Kidney epithelial cell (primary cell): ENCODE measurements at regions not wholly inside any gene's neighbourhood (a gene's known extent, or its start where the extent isn't known, plus 50 kb on each side); places are given as distances from the start of the nearest gene placed in this dataset.

Experiments used
- DNase-seq: peaks from one replicate; pipeline ENCODE4 v3.0.0-alpha.2; 2010; ENCODE audit warnings: low read depth
- H3K27me3 ChIP-seq: 2 replicates; pipeline ENCODE4 v1.6.0; 2011; ENCODE audit warnings: low read length; ENCODE audit not compliant: control insufficient read depth, insufficient read depth
- H3K36me3 ChIP-seq: 2 replicates; pipeline ENCODE4 v1.5.1; 2011; ENCODE audit warnings: low read length; ENCODE audit not compliant: control insufficient read depth, insufficient read depth
- H3K4me3 ChIP-seq: 2 replicates; pipeline ENCODE4 v1.5.1; 2011; ENCODE audit warnings: low read depth, mild to moderate bottlenecking, control low read depth, low read length
- CTCF ChIP-seq: IDR thresholded peaks from 2 replicates; pipeline ENCODE4 v1.5.1; 2011; ENCODE audit warnings: mild to moderate bottlenecking, moderate library complexity, low read length, control low read depth, inconsistent platforms; ENCODE audit not compliant: insufficient read depth, poor library complexity, severe bottlenecking

DNA sequence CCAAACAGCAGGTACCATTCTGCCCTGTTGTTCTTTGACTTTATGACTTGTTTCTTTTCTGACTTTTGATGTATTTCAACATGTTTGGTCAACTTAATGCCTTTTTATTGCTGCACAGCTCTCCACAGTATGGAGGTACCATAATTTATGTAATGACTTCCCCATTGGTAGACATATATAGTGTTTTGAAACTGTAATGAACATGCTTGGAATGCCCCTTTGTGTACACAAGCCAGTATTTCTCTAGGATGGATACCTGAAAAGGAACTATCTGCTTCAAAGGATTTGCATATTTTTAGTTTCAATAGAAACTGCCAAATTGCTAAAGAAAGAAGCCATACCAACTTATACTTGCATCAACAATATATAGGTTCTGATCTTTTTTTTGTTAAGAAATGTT lies 66.1 kb downstream of the NOG start:
- no peaks in the 10 kb centered on the region for H3K27me3 ChIP-seq
- no peaks in the 10 kb centered on the region for H3K36me3 ChIP-seq
- H3K4me3 ChIP-seq: no peak overlapping the region
- DNase-seq: no peak
- no peak for TF ChIP-seq CTCF

DNA sequence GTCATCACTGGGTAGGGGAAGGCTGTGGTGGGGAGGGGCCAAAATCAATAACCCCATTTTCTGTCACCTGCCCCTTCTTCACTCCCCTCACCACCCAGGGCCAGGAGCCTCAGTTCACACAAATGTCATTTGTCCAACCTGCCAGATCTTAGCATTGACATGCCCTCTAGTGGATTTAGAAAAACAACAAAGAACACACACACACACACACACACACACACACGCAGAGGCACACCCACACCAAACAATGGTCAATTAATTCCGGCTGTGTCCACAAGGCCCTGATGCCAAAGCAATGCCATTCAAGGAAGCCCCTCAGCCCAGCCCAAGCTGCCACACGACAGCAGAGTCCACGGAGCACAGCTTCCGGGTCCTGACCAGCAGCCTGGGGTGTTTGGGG lies 68.4 kb downstream of the NOG start:
- no peak overlapping the region for H3K4me3 ChIP-seq
- no peak for DNase-seq
- H3K27me3 ChIP-seq: no peaks in the 10 kb centered on the region
- no peak for TF ChIP-seq CTCF
- H3K36me3 ChIP-seq: no peaks in the 10 kb centered on the region

DNA sequence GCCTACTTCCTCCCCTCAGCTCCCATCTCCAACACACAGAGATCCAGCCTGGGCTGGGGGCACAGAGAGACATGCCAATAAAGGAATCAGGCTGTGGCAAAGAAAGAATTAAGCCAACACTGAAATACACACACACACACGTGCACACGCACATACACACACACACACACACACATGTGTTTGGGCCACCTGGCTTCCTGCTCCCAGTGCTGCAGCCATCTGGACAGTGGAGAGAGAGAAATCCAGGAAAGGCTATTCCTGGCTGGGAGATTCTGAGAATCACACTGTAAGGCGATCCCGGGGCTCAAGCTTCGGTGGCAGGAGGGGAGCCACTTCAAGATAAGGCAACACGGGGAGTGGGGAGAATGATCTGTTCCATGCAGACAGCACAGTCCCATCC lies 72.4 kb downstream of the NOG start:
- no peaks in the 10 kb centered on the region for H3K36me3 ChIP-seq
- TF ChIP-seq CTCF: no peak
- no peaks in the 10 kb centered on the region for H3K27me3 ChIP-seq
- DNase-seq: no peak
- H3K4me3 ChIP-seq: no peak overlapping the region

- Histone ChIP-seq H3K36me3 (no peaks in the 10 kb centered on the region), H3K4me3 (no peak overlapping the region), H3K27me3 (no peaks in the 10 kb centered on the region)
- no peak for DNase-seq
- TF ChIP-seq CTCF: no peak
Observed at GRCh38 chr17:56667925-56668458, 74.5 kb downstream of the NOG start.

- no peaks in the 10 kb centered on the region for H3K36me3 ChIP-seq
- H3K4me3 ChIP-seq: no peak overlapping the region
- DNase-seq: no peak
- no peaks in the 10 kb centered on the region for H3K27me3 ChIP-seq
- TF ChIP-seq CTCF: no peak
Observed at GRCh38 chr17:56672195-56672594, 78.7 kb downstream of the NOG start.

GRCh38 chr17:56674401-56674925 lies 81.0 kb downstream of the NOG start:
- no peak for DNase-seq
- Histone ChIP-seq H3K27me3 (no peaks in the 10 kb centered on the region), H3K4me3 (no peak overlapping the region), H3K36me3 (no peaks in the 10 kb centered on the region)
- no peak for TF ChIP-seq CTCF
